HL-60 (cell line): ENCODE measurements at regions not wholly inside any gene's neighbourhood (a gene's known extent, or its start where the extent isn't known, plus 50 kb on each side); places are given as distances from the start of the nearest gene placed in this dataset.

Source experiments
- DNase-seq, 2 experiments: peaks; one replicate each; pipeline ENCODE4 v3.0.0-alpha.2; 2010 to 2020; ENCODE audit warnings: low read depth in 1 of 2, low spot score in 1 of 2
- H3K27ac ChIP-seq: fragments of 250-450 bp; sonication (Bioruptor Pico); replicated peaks from 2 replicates; pipeline ENCODE4 v1.5.1; 2020; ENCODE audit warnings: mild to moderate bottlenecking, moderate library complexity
- H3K27me3 ChIP-seq: fragments of 250-450 bp; sonication (Bioruptor Pico); 2 replicates; pipeline ENCODE4 v1.5.1; 2021; ENCODE audit warnings: mild to moderate bottlenecking, moderate library complexity; ENCODE audit not compliant: insufficient read depth, poor library complexity, severe bottlenecking
- H3K4me3 ChIP-seq: replicated peaks from 2 replicates; pipeline ENCODE4 v1.5.1; 2011; ENCODE audit warnings: mild to moderate bottlenecking, control low read depth, low read length; ENCODE audit not compliant: insufficient read depth
- CTCF ChIP-seq: IDR thresholded peaks from one replicate; pipeline ENCODE4 v1.5.1; 2011; ENCODE audit warnings: low read length, control low read depth, inconsistent platforms; ENCODE audit not compliant: insufficient read depth
- GABPA ChIP-seq: IDR thresholded peaks from 2 replicates; pipeline ENCODE4 v1.6.1; 2012; ENCODE audit warnings: low read depth
- POLR2AphosphoS5 ChIP-seq: IDR thresholded peaks from 2 replicates; pipeline ENCODE4 v1.6.1; 2012; ENCODE audit warnings: low read depth
- REST ChIP-seq: IDR thresholded peaks from 2 replicates; pipeline ENCODE4 v1.6.1; 2012; ENCODE audit warnings: low read depth; ENCODE audit not compliant: insufficient replicate concordance
- SPI1 ChIP-seq: IDR thresholded peaks from 2 replicates; pipeline ENCODE4 v1.6.1; 2012; ENCODE audit warnings: low read depth, mild to moderate bottlenecking, borderline replicate concordance

GRCh38 chr13:22263185-22263584 is 592.3 kb downstream of the FGF9 start:
- H3K27ac ChIP-seq, result no peak overlapping the region
- H3K27me3 ChIP-seq, result no peaks in the 10 kb centered on the region
- no peak for DNase-seq
- TF ChIP-seq GABPA, result no peak
- TF ChIP-seq CTCF, result no peak
- no peak for TF ChIP-seq POLR2AphosphoS5
- no peak for TF ChIP-seq SPI1
- TF ChIP-seq REST, result no peak
- H3K4me3 ChIP-seq, result no peak overlapping the region

GRCh38 chr13:22265563-22265962 is 594.7 kb downstream of the FGF9 start:
- H3K27ac ChIP-seq, result no peak overlapping the region
- DNase-seq, result no peak
- H3K27me3 ChIP-seq, result no peaks in the 10 kb centered on the region

GRCh38 chr13:22270881-22271280 is 600.0 kb downstream of the FGF9 start:
- no peak overlapping the region for H3K27ac ChIP-seq
- no peak for DNase-seq
- TF ChIP-seq REST (no peak), GABPA (no peak)
- no peaks in the 10 kb centered on the region for H3K27me3 ChIP-seq
- H3K4me3 ChIP-seq, result no peak overlapping the region

More at GRCh38 chr13:22265563-22265962, 594.7 kb downstream of the FGF9 start:
- H3K4me3 ChIP-seq, result no peak overlapping the region
- TF ChIP-seq REST, result no peak

- no peak for DNase-seq
- Histone ChIP-seq H3K4me3 (no peak overlapping the region), H3K27me3 (no peaks in the 10 kb centered on the region), H3K27ac (no peak overlapping the region)
- TF ChIP-seq CTCF (no peak), REST (no peak), SPI1 (no peak), GABPA (no peak), POLR2AphosphoS5 (no peak)
Observed at GRCh38 chr13:22271903-22272302, 601.0 kb downstream of the FGF9 start.
